ENCODE measurements at regions not wholly inside any gene's neighbourhood (a gene's known extent, or its start where the extent isn't known, plus 50 kb on each side); places are given as distances from the start of the nearest gene placed in this dataset.

DNA sequence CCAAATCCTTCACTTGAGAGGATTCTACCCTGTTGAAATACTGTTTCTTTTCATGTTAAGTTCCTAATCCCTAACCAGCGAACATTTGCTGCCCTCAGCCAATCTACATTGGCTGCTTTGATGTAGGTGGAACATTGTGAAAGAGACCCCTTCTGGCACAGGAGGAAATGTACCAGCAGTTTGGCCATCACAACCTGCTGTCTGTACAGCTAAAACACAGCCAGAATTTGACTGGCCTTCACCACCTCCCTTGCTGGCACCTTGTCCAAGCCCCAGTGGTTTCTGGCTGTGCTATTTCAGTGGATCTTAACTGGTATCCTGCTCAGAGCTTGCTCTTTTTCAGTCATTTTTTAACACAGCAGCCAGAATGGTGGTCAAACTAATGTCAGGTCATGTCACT lies 202.1 kb upstream of the EPHA7 start:
- Histone ChIP-seq H3K9me3 (no peaks in the 10 kb centered on the region), H4K20me1 (ENCODE audit: insufficient read depth) (no peaks in the 10 kb centered on the region), H3F3A (replicated peaks; ENCODE audit: insufficient read depth) (no peaks in the 10 kb centered on the region), H3K79me2 (ENCODE audit: insufficient read depth) (no peaks in the 10 kb centered on the region), H3K4me2 (no peak overlapping the region), H3K4me3 (ENCODE audit: low read depth in 2 of 2, low read length in 1 of 2) (no peak overlapping the region), H3K36me3 (replicated peaks in 1 of 2; ENCODE audit: control insufficient read depth in 1 of 2, insufficient read depth in 2 of 2, low read length in 1 of 2) (no peaks in the 10 kb centered on the region), H3K27ac (ENCODE audit: low read depth in 2 of 2, low read length in 1 of 2) (no peak overlapping the region), H2AFZ (ENCODE audit: low read depth) (no peak overlapping the region), H3K9ac (no peak overlapping the region), H3K4me1 (ENCODE audit: control insufficient read depth in 1 of 2, insufficient read depth in 2 of 2, low read depth in 1 of 2, low read length in 1 of 2) (no peaks in the 10 kb centered on the region), H3K9me2 (no peaks in the 10 kb centered on the region), H3K27me3 (ENCODE audit: insufficient read depth) (no peaks in the 10 kb centered on the region)
- WGBS (ENCODE audit: low lambda C conversion rate) = 24% methylated on average over 1 of the region's 1 CpG
- DNase-seq = no peak
- TF ChIP-seq RFX5 (IDR thresholded peaks at IDR 0.05; ENCODE audit: low read length) (no peak), RXRA (IDR thresholded peaks at IDR 0.05; ENCODE audit: borderline replicate concordance, low read depth) (no peak), EZH2phosphoT487 (IDR thresholded peaks at IDR 0.05; ENCODE audit: borderline replicate concordance, low read depth) (no peak), NRF1 (IDR thresholded peaks at IDR 0.05; ENCODE audit: low read depth, low read length) (no peak), YY1 (IDR thresholded peaks at IDR 0.05; ENCODE audit: low read depth) (no peak), POLR2AphosphoS5 (IDR thresholded peaks at IDR 0.05; ENCODE audit: low read depth, low read length) (no peak), RCOR1 (IDR thresholded peaks at IDR 0.05; ENCODE audit: low read length) (no peak)
- TF ChIP-seq, protein P1, sequence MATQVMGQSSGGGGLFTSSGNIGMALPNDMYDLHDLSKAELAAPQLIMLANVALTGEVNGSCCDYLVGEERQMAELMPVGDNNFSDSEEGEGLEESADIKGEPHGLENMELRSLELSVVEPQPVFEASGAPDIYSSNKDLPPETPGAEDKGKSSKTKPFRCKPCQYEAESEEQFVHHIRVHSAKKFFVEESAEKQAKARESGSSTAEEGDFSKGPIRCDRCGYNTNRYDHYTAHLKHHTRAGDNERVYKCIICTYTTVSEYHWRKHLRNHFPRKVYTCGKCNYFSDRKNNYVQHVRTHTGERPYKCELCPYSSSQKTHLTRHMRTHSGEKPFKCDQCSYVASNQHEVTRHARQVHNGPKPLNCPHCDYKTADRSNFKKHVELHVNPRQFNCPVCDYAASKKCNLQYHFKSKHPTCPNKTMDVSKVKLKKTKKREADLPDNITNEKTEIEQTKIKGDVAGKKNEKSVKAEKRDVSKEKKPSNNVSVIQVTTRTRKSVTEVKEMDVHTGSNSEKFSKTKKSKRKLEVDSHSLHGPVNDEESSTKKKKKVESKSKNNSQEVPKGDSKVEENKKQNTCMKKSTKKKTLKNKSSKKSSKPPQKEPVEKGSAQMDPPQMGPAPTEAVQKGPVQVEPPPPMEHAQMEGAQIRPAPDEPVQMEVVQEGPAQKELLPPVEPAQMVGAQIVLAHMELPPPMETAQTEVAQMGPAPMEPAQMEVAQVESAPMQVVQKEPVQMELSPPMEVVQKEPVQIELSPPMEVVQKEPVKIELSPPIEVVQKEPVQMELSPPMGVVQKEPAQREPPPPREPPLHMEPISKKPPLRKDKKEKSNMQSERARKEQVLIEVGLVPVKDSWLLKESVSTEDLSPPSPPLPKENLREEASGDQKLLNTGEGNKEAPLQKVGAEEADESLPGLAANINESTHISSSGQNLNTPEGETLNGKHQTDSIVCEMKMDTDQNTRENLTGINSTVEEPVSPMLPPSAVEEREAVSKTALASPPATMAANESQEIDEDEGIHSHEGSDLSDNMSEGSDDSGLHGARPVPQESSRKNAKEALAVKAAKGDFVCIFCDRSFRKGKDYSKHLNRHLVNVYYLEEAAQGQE (IDR thresholded peaks at IDR 0.05; ENCODE audit: low read depth, low read length) = no peak
- TF ChIP-seq, protein P2, sequence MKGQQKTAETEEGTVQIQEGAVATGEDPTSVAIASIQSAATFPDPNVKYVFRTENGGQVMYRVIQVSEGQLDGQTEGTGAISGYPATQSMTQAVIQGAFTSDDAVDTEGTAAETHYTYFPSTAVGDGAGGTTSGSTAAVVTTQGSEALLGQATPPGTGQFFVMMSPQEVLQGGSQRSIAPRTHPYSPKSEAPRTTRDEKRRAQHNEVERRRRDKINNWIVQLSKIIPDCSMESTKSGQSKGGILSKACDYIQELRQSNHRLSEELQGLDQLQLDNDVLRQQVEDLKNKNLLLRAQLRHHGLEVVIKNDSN (IDR thresholded peaks at IDR 0.05; ENCODE audit: borderline replicate concordance, low read depth) = no peak
- TF ChIP-seq, protein P3, sequence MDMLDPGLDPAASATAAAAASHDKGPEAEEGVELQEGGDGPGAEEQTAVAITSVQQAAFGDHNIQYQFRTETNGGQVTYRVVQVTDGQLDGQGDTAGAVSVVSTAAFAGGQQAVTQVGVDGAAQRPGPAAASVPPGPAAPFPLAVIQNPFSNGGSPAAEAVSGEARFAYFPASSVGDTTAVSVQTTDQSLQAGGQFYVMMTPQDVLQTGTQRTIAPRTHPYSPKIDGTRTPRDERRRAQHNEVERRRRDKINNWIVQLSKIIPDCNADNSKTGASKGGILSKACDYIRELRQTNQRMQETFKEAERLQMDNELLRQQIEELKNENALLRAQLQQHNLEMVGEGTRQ (IDR thresholded peaks at IDR 0.05; ENCODE audit: borderline replicate concordance, low read depth, low read length) = no peak
- CTCF ChIA-PET = no interaction called here
- POLR2A ChIA-PET = no interaction called here

DNA sequence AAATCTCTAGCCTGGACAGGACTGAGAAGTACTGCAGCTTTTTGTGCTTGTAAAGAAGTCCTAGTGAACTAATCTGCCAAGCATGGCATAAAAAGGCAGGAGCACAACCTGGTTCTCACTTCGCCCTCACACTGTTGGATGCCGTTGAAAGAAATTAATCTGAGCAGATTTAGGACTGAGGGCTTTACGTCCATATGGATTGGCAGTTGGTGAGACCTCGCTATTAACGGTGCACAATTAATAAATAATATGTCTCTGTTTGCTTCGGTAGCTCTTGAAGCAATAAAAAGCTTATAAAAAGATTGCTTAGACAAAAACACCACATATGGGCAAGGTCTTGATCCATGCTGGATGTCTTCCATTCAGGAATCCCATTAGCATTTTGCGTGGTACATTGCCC lies 185.6 kb upstream of the EPHA7 start:
- Histone ChIP-seq H3F3A (replicated peaks; ENCODE audit: insufficient read depth) (no peaks in the 10 kb centered on the region), H2AFZ (ENCODE audit: low read depth) (no peak overlapping the region), H3K4me1 (ENCODE audit: control insufficient read depth in 1 of 2, insufficient read depth in 2 of 2, low read depth in 1 of 2, low read length in 1 of 2) (no peaks in the 10 kb centered on the region), H3K4me2 (no peak overlapping the region), H3K9me3 (no peaks in the 10 kb centered on the region), H3K9me2 (no peaks in the 10 kb centered on the region), H3K4me3 (ENCODE audit: low read depth in 2 of 2, low read length in 1 of 2) (no peak overlapping the region), H3K27ac (ENCODE audit: low read depth in 2 of 2, low read length in 1 of 2) (no peak overlapping the region), H3K79me2 (ENCODE audit: insufficient read depth) (no peaks in the 10 kb centered on the region), H3K27me3 (ENCODE audit: insufficient read depth) (no peaks in the 10 kb centered on the region), H3K9ac (no peak overlapping the region), H3K36me3 (replicated peaks in 1 of 2; ENCODE audit: control insufficient read depth in 1 of 2, insufficient read depth in 2 of 2, low read length in 1 of 2) (no peaks in the 10 kb centered on the region), H4K20me1 (ENCODE audit: insufficient read depth) (no peaks in the 10 kb centered on the region)
- CTCF ChIA-PET = no interaction called here
- DNase-seq = no peak
- WGBS (ENCODE audit: low lambda C conversion rate) = 41% methylated on average over 7 of the region's 7 CpGs
- POLR2A ChIA-PET = no interaction called here
- TF ChIP-seq NFIC (IDR thresholded peaks at IDR 0.05; ENCODE audit: borderline replicate concordance) (no peak), CHD2 (IDR thresholded peaks at IDR 0.05; ENCODE audit: low read length, partially characterized antibody) (no peak), MXI1 (IDR thresholded peaks at IDR 0.05; ENCODE audit: low read depth, low read length) (no peak), MEF2A (IDR thresholded peaks at IDR 0.05; ENCODE audit: borderline replicate concordance, low read depth) (no peak), RXRA (IDR thresholded peaks at IDR 0.05; ENCODE audit: borderline replicate concordance, low read depth) (no peak), RFX5 (IDR thresholded peaks at IDR 0.05; ENCODE audit: low read length) (no peak), TAF1 (IDR thresholded peaks at IDR 0.05; ENCODE audit: borderline replicate concordance, low read depth, low read length) (no peak), YY1 (IDR thresholded peaks at IDR 0.05; ENCODE audit: low read depth) (no peak), EZH2phosphoT487 (IDR thresholded peaks at IDR 0.05; ENCODE audit: borderline replicate concordance, low read depth) (no peak), NRF1 (IDR thresholded peaks at IDR 0.05; ENCODE audit: low read depth, low read length) (no peak), EP300 (IDR thresholded peaks at IDR 0.05; ENCODE audit: borderline replicate concordance in 1 of 2, low read depth in 1 of 2, low read length in 1 of 2) (no peak), FOSL2 (IDR thresholded peaks at IDR 0.05; ENCODE audit: borderline replicate concordance, low read depth) (no peak)
- TF ChIP-seq, protein P4, sequence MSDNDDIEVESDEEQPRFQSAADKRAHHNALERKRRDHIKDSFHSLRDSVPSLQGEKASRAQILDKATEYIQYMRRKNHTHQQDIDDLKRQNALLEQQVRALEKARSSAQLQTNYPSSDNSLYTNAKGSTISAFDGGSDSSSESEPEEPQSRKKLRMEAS (IDR thresholded peaks at IDR 0.05; ENCODE audit: low read depth) = no peak
- TF ChIP-seq, protein P5, sequence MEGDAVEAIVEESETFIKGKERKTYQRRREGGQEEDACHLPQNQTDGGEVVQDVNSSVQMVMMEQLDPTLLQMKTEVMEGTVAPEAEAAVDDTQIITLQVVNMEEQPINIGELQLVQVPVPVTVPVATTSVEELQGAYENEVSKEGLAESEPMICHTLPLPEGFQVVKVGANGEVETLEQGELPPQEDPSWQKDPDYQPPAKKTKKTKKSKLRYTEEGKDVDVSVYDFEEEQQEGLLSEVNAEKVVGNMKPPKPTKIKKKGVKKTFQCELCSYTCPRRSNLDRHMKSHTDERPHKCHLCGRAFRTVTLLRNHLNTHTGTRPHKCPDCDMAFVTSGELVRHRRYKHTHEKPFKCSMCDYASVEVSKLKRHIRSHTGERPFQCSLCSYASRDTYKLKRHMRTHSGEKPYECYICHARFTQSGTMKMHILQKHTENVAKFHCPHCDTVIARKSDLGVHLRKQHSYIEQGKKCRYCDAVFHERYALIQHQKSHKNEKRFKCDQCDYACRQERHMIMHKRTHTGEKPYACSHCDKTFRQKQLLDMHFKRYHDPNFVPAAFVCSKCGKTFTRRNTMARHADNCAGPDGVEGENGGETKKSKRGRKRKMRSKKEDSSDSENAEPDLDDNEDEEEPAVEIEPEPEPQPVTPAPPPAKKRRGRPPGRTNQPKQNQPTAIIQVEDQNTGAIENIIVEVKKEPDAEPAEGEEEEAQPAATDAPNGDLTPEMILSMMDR (IDR thresholded peaks at IDR 0.05) = no peak

Measured in SK-N-SH (cell line).